H1 (cell line): ENCODE measurements at regions not wholly inside any gene's neighbourhood (a gene's known extent, or its start where the extent isn't known, plus 50 kb on each side); places are given as distances from the start of the nearest gene placed in this dataset.

ENCODE experiments used
- BRCA1 ChIP-seq: IDR thresholded peaks from 2 replicates; pipeline ENCODE4 v1.6.1; 2012; ENCODE audit warnings: low read depth, low read length, improper control_type of control experiment
- CTCF ChIP-seq, 3 experiments: IDR thresholded peaks; 1 replicate in 2 of 3; 2 replicates in 1 of 3; pipeline versions ENCODE4 v1.5.1 to v1.6.1; 2011; ENCODE audit warnings: low read length in 3 of 3, mild to moderate bottlenecking in 3 of 3, inconsistent platforms in 2 of 3, low read depth in 1 of 3, moderate library complexity in 1 of 3; ENCODE audit not compliant: insufficient read depth in 1 of 3; ENCODE audit errors: control extremely low read depth in 1 of 3
- TCF12 ChIP-seq: IDR thresholded peaks from 2 replicates; pipeline ENCODE4 v1.6.1; 2011; ENCODE audit warnings: low read depth, mild to moderate bottlenecking, low read length

GRCh38 chr1:4908486-4908885 is 254.1 kb downstream of the AJAP1 start:
- TF ChIP-seq CTCF (IDR thresholded peaks at IDR 0.05; ENCODE audit: control extremely low read depth in 1 of 3, insufficient read depth in 1 of 3, low read depth in 1 of 3, low read length in 3 of 3), result no peak
- TF ChIP-seq BRCA1, result no peak
- no peak for TF ChIP-seq TCF12
